ENCODE measurements at regions not wholly inside any gene's neighbourhood (a gene's known extent, or its start where the extent isn't known, plus 50 kb on each side); places are given as distances from the start of the nearest gene placed in this dataset.

DNA sequence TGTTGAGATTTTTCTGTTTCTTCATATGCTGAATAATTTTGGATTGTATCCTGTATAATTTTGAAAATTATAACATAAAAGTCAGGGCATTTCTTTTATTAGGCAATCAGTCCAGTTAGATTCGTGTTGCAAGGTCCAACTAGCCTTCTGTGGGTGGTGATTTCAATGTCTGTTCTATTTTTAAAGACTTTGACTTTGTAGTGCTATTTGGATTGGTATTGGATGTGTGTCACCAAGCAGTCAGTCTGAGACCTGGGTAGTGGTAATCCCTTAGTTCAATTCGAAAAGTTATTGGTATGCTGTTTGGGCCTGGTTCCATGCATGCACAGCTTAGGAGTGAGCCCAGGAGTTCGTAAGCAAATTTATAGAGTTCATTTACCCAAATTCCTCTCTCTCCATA, 82.2 kb downstream of the EPDR1 start:
- DNase-seq (ENCODE audit: low read depth) = no peak

DNA sequence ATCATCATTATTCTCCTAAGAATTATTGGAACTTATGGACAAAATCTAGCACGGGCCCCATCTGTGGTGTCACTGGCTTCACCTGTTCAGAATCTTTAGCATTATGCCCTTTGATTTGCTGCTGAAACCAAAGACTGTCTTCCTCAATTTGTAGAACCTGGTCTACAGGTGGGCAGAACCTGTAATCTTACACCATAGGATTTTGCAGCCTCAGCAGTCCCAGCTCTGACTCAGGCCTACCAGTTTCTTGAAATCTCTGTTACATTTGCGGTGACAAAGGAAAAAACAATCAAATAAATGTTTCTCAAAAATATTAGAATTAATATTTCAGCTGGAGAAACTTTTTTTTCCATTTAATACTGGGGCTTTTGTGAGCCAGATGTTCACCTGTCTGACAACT, 86.1 kb downstream of the EPDR1 start:
- no peak for DNase-seq (ENCODE audit: low read depth)

DNA sequence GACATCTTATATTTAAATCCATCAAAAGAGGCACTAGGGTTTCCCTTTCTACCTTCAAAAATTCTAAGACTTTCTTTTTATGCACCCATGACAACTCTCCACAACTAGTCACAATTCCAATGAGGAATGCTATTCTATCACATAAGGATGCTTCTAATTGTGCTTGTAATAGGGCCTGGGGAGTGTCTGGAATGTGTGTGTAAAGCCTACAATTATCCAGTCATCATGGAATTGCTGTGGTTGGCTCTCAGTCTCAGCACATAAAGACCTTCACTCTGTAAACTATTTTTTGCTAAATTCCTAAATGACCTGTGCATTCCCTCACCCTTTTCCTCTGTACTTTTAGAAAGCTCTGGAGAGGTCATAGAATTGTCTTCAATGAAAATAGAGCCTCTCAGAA, 86.7 kb downstream of the EPDR1 start:
- DNase-seq (ENCODE audit: low read depth) = no peak

DNA sequence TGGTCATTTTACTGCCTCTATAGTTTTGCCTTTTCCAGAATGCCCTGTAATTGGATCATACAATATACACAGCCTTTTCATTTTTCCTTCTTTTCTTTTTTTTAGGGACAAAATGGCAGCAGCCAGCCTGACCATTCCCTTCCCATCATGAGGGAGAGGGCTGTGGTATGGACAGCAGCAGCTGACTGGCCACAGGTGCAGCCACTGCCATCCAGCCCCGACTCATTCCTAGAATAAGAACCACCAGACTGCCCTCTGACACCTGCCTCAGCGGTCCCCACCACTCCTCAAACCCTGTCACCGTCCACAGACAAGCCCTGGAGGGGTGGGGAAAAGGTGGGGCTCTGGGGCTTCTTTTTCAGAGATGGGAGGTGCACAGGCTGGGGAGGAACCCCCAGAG, 92.8 kb downstream of the EPDR1 start:
- DNase-seq (ENCODE audit: low read depth) = no peak

DNA sequence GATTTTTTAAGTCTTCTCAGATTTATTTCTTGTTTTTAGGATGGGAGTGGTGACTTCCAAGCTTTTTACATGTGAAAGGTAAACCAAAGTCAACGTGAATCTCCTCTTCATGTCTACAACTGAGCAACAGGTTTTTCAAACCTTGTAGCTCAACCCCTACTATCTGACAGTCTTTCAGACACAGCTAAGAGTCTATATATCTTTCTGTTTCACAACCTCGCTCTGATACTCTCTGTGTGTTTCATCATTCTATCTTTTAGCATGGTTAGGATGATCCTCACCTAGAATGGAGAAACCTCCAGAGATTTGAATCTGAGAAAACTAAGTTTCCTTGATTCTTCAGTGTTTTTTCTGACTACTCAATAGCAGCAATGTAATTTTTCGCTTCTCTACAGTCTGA, 96.1 kb downstream of the EPDR1 start:
- no peak for DNase-seq (ENCODE audit: low read depth)

DNA sequence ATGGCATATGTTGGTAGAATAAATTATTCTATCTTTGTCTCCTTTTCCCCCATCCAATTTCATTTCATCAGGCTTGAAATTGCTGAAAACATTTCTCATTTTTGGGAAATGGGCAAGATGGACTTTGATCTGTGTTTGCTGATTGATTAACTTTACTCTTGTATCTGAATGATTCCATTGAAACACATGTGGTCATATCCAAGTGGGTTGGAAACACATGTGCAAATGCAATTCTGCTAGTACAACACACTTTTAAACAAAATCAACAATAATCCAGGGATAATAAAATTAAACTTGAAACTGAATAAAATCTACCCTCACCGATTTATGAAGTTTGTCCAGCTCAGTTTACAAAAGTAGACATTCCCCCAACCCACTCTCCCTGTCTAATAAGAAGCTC, 96.9 kb downstream of the EPDR1 start:
- DNase-seq (ENCODE audit: low read depth) = no peak

DNA sequence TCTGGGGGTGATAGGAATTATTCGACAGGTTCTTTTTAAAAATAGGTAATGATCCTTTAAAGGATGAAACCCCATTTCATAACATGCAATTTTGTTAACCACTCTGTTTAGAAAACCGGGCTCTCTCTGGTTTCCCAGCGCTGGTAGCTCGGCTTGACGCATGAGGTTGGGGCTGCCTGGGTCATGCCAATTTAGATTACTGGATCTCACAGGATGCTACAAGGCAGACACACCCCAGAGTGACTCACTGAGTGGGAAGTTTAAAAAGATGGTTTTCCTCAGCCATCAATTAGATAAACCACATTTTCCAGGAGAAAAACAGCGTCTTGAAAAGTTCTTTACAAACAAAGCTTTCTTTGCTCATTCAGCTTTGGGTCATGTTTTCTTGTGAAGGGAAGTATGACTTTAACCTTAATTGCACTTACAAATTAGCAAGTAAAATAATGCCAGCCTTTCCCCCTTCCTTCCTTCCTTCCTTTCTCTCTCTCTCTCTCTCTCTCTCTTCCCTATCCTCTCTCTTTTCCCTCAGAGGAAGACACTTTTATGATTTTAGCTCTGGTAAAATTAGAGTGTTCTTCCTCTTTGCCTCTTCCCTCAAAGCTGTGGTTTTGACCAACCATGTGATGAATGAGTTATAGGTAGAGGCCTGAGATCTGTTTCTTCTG, 99.8 kb downstream of the EPDR1 start:
- DNase-seq (ENCODE audit: low read depth) = no peak

DNA sequence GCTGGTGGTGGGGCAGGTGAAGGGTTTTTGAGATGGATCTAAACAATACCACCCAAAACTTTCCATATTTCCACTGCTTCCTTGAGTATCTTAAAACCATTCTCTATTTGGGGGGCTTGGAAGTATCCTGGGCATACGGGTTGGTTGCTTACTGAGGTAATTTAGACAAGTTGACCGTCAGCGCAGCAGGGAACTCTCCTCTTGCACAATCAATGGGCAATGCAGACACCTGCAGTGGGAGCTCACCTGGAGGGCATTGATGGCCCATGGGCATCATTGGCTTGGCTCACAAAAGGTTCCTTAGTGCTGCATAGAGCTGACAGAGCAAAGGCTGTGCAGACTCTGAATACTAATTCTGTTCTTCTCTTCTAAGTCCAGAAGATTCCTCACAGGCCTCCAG, 101.5 kb downstream of the EPDR1 start:
- no peak for DNase-seq (ENCODE audit: low read depth)

DNA sequence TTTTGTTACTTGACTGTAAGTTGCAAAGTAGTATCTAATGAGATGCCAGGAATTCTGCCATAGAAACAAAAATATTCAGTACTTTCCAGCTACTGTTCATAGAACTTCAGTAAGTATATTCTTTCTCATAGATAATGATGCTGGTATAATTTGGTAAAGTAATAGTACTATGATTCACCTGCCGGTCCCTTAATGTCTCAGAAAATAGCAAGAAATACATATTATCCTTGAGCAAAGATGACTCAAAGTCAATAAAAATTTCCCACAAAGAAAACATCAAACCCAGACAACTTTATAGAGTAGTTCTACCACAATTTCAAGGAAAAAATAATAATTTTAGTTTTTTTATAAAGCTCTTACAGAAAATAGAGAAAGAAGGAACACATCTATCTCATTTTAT, 105.4 kb downstream of the EPDR1 start:
- no peak for DNase-seq (ENCODE audit: low read depth)

DNA sequence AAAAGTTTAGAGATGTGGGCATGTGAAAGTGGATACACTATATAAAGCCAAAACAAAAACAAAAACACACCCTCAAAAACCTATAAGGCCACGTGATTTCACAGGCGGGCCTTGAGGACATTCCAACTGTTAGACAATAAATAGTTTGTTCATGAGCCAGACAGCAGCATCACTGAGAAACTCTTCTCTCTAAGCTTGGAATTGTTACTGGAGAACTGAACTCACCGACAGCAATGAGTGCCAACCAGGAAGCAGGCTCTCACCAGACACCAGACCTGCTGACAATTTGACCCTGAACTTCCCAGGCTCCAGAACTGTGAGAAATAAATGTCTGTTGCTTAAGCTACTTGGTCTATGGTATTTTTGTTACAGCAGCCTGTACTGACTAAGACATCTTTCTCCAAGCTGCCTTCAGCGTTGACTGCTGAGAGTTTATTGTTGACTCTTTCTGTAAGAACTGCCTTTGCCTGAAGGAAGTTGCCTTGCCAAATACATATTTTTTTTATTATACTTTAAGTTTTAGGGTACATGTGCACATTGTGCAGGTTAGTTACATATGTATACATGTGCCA, 107.5 kb downstream of the EPDR1 start:
- no peak for DNase-seq (ENCODE audit: low read depth)

DNA sequence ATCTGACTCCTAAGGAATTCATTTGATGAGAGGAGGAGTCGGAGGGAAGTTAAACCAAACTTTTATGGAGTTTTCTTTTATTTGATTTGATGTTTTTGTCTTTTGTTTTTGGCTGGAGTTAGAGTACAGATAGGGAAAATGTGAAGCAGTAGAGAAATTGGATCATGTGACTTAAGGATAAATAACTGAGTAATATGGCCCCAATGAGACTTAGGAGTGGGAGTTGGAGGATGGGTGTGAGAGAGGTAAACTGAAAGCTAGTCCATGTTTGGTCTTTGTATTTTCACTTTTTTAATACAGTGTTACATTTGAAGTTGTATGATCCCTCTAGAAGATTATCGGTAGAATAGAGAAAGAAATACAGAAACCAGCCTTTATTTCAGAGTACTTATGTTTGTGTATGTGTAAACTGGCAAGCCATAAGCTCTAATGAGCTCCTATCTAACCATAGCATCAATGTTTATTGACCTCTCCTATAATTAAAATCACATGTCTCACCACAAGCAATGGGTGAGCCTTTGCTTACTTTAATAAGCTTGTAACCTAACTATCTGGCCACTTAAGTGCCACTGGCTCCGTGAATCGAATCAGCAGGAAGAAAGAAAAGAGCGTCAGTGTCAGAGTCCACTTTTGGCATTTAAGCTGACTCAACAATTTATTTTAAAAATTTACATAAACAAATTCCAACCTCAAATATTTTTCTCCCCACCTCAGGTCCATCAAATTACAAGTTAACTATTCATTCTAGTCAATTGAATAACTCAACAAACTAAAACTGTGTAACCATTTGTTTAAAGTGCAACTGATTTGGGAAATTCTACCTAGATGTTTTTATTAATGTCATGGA, 113.8 kb downstream of the EPDR1 start:
- DNase-seq (ENCODE audit: low read depth) = no peak

DNA sequence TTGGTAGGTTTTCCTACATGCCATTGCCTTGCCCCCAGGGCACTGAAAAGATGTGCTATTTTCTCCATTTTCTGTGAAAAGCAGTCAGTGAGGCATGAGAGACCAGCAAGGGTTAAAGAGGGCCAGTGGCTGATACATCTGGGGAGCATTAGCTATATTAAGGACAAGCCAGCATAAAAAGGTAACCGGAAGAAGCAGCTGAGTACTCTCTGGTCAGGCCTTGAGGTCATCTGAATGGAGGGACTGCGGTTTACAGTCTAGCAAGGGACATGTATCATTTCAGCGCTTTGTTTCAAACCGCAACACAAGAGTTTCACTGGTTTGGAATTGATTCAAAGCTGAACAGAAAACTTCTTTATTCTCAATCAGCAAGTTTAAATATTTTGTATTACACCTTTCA, 120.4 kb downstream of the EPDR1 start:
- DNase-seq (ENCODE audit: low read depth) = no peak

DNA sequence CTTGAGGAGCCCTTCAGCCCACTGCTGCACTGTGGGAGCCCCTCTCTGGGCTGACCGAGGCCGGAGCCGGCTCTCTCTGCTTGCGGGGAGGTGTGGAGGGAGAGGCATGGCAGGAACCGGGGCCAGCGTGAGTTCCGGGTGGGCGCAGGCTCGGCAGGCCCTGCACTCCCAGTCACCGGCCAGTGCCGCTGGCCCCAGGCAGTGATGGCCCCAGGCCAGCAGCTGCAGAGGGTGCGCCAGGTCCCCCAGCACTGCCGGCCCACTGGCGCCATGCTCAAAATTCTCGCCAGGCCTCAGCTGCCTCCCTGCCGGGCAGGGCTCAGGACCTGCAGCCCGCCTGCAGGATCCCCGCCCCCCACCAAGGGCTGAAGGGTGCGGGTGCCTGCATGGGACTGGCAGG, 128.4 kb upstream of the STARD3NL start:
- no peak for DNase-seq (ENCODE audit: low read depth)

DNA sequence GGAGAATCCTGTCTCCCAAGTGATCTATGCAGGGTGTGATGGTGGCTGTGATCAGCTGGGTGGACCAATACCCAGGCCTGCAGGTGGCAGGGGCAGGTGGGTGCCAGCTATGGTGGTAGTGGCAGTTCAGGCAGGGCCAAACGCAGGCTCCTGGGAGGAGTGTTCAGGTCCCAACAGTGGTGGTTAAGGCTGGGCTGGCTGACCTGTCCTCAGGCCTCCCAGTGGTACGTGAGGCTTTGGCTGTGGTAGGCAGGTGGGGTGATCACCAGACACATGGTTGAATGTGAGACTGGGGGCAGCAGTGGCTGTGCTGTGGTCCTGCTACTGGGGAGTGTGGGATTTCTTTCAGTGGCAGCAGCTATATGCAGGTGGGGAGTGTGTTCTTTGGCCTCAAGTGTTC, 126.7 kb upstream of the STARD3NL start:
- DNase-seq (ENCODE audit: low read depth) = no peak

DNA sequence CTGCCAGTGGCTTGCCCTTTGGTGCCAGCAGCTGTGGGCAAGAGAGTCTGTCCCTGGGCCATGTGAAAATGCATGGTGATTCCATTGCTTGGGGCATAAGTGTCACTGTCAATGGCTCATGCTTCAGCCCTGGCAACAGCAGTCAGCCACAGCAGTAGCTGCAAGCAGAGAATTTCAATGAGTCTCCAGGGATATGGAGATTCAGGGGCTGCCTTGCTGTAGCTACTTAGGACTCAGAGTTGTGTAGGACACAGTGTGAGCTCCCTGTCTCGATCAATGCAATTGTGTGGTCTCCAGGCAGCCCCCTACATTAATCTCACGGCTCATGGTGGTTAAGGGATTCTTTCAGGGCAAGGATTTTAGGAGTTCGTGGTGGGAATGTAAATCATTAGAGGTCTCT, 126.3 kb upstream of the STARD3NL start:
- no peak for DNase-seq (ENCODE audit: low read depth)

DNA sequence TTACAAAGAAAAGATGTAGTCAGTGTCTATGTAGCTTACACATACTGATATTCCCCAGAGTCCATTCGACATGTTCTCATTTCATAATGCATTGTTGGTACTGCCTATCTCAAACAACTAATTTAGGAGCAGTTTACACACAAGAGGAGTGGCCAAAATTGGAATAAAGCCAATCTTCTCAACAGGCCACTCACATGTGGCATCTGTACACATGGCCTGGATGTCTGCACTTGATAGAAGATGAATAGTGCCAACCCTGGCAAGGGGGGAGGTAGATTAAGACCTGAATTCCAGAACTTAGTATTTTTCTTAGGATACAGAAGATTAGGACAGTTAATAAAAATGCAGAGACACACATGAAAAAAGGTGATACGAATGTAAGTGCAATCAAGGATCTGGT, 125.3 kb upstream of the STARD3NL start:
- no peak for DNase-seq (ENCODE audit: low read depth)

DNA sequence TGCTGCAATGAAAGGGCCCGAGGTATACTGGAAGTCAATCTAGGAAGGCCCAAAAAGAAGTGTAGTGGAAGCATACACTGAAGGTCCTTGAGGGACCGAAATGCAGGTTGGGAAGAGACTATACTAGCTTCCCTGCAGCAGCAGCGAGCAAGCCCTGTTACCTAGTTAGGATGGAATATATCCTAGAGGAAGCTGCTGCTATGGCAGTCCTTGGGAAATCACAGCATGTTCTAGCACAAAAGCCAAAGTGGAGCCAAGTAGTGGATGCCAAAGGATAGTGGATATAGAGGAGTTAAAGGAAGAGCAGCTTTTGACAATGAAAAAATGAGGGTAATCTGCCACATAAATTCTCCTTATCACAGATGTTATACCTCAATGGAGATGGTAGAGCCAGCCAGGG, 123.8 kb upstream of the STARD3NL start:
- DNase-seq (ENCODE audit: low read depth) = no peak

DNA sequence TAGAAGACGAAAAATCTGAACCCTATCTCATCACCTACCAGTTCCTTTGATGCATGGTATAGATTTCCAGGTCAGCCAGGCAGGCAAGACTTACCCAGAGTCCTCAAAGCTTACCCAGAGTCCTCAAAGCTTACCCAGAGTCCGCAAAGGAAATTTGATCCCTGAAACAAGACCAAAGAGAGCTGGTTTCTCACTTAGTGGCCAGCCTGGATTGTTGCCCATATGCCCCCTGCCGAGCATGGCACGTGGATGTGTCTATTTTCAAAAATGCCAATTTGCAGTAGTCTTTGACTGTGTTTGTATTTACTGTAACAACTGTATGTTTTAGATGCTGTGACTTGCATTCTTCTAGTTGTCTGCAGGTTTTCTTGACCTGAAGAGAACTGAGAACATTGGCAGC, 120.2 kb upstream of the STARD3NL start:
- no peak for DNase-seq (ENCODE audit: low read depth)

DNA sequence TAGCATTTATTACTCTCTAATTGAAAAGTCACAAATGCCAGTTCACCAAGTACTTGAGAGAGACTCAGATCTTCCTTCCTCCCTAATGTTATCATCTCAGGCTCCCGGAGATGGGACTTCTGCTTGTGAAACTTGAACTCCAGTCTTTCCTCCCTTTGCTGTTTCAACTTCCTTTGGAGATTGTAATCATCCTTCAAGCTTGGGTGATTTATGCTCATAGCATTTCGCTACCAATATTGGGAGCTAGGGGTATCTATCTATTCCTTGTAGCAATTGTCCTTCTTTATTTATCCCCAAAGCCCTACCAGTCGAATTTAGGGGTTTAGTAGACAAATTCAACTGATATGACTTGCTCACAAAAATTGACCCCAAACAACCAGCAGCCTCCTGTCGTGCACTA, 117.9 kb upstream of the STARD3NL start:
- DNase-seq (ENCODE audit: low read depth) = no peak

DNA sequence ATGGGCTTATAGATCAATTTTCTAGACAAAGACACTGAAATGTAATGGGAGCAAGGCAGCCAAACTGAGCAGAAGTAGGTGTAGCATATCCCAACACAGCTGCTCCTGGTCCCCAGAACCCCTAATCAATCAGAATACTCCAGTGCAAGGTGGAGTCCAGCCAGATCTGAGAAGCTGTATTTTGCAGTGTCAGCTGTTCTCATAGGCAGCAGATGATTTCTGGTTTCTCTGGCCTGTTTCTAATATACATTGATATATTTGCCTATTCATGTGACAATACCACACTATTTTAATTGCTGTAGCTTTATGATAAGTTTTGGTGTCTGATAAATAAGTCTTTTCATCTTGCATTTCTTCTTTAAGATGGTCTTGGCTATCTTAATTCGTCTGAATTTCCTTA, 117.4 kb upstream of the STARD3NL start:
- DNase-seq (ENCODE audit: low read depth) = no peak

DNA sequence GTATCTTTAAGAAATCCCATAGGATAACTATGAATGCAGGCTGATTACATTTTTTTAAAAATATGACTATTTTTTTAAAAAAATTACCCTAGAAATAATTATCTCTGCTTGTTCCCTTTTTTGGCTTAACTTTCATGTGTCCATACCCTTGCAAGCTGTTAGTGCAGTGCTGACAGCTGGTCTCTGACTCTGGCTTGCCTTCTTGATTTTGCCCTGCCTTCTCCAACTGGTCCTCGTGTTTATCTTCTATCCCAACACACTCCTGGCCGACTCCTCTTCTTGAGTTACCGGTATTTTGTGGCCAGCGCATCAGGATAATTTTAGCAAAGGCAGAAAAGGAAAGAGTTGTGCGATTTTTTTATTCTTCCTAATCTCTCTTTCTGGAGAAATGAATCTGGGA, 111.7 kb upstream of the STARD3NL start:
- no peak for DNase-seq (ENCODE audit: low read depth)

DNA sequence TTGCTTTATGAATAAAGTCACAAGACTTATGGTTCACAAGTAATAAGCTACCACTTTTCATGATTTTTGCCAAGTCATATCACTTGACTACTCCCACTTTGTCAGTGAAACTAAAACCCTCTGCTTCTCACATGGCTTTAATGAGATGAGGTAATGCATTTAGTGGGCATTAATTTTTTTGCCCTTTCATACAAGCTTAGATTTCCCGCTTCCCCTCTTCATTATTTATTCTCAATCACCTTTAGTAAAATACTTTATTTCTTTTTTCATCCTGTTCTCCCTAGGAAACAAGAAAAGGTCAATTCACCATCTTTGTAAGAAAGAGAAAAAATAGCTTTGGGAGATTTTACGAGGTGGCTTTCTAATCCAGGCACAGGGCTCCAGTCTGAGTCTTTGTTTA, 109.6 kb upstream of the STARD3NL start:
- DNase-seq (ENCODE audit: low read depth) = no peak

DNA sequence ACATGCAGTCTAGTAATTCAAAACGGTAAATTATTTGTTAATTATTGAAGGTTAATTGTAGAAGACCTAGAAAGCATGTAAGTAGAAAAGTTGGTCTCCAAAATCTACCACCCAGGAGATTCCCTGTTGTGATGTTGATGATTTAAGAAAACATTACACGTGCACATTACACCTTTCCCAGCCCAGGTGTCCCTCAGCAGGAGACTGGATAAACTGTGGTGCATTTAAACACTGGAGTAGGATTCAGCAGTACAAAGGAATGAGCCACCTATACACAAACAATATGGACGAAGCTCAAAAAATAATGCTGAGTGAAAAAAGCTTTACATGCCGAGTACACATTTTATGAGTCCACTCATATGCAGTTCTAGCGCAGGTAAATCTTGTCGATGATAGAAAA, 109.0 kb upstream of the STARD3NL start:
- no peak for DNase-seq (ENCODE audit: low read depth)

DNA sequence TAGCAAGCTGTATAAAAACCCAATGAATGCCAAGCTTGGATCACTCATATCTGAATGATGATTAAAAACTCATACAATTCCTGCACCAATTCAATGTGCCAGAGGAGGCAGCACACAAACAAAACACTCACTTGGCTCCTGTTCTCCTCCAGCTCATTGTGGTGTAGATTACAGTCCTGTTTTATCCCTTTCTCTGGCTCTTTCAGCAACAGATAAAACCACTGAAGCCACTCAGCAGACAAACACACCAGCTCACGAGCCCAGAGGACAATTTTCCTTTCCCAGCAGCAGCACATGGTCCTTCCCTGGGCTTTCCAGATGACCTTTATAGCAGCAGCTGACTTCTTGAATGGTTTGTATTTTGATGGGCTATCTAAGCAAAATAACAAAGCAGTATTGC, 107.3 kb upstream of the STARD3NL start:
- DNase-seq (ENCODE audit: low read depth) = no peak

All from stimulated activated CD8-positive, alpha-beta memory T cell treated with anti-CD3 and anti-CD28 coated beads, Interleukin-4, amount 100 ng/mL, for 24 hours (primary cell).